H1 (cell line): ENCODE measurements at regions not wholly inside any gene's neighbourhood (a gene's known extent, or its start where the extent isn't known, plus 50 kb on each side); places are given as distances from the start of the nearest gene placed in this dataset.

Experiments used
- CTCF ChIA-PET: fragments of 300-600 bp; sonication (Branson Sonifier 250); formaldehyde crosslinking; loops from one replicate; lab custom pipeline; 2021; ENCODE audit not compliant: partially characterized antibody; lab: Charles Lee
- POLR2A ChIA-PET: fragments of 300-600 bp; sonication (Branson Sonifier 250); formaldehyde crosslinking; loops from one replicate; lab custom pipeline; 2021; ENCODE audit warnings: inconsistent platforms; ENCODE audit not compliant: partially characterized antibody; lab: Charles Lee
- DNase-seq, 2 experiments: peaks; one replicate each; pipeline versions ENCODE4 v3.0.0 to v3.0.0-alpha.2; 2010 to 2022; ENCODE audit warnings: low spot score in 2 of 2, low read depth in 1 of 2, mixed read lengths in 1 of 2
- FAIRE-seq: peaks from 2 replicates; lab custom pipeline; 2011; peaks lifted over from hg19 to GRCh38; lab: Jason Lieb, UNC
- H2AFZ ChIP-seq: 2 replicates; pipeline ENCODE4 v1.8.1; 2012; ENCODE audit warnings: low read length, inconsistent platforms
- H2AK5ac ChIP-seq: 2 replicates; pipeline ENCODE4 v1.6.1; 2013; ENCODE audit warnings: low read depth, low read length
- H2BK120ac ChIP-seq: replicated peaks from 2 replicates; pipeline ENCODE3; 2013; ENCODE audit warnings: low read depth, low read length, inconsistent platforms
- H2BK12ac ChIP-seq: 2 replicates; pipeline ENCODE4 v1.6.1; 2013; ENCODE audit warnings: low read depth, low read length
- H2BK15ac ChIP-seq: 2 replicates; pipeline ENCODE4 v1.6.1; 2013; ENCODE audit warnings: low read length
- H2BK20ac ChIP-seq: 2 replicates; pipeline ENCODE4 v1.6.1; 2013; ENCODE audit warnings: low read length
- H2BK5ac ChIP-seq: 2 replicates; pipeline ENCODE4 v1.6.1; 2013; ENCODE audit warnings: low read depth, low read length
- H3K14ac ChIP-seq: 2 replicates; pipeline ENCODE4 v1.6.1; 2013; ENCODE audit warnings: inconsistent platforms; ENCODE audit not compliant: insufficient read length
- H3K18ac ChIP-seq: 2 replicates; pipeline ENCODE4 v1.6.1; 2013; ENCODE audit warnings: low read length; ENCODE audit errors: extremely low read depth
- H3K23ac ChIP-seq: 2 replicates; pipeline ENCODE4 v1.6.1; 2013; ENCODE audit warnings: inconsistent platforms; ENCODE audit not compliant: insufficient read length
- H3K23me2 ChIP-seq: 2 replicates; pipeline ENCODE4 v1.6.1; 2013; ENCODE audit warnings: low read depth, low read length
- H3K27ac ChIP-seq: 2 replicates; pipeline ENCODE4 v1.6.1; 2011; ENCODE audit warnings: low read depth, low read length, inconsistent platforms
- H3K27me3 ChIP-seq, 4 experiments: replicated peaks in 1 of 4; 1 replicate in 1 of 4; 2 replicates in 3 of 4; pipeline versions ENCODE4 v1.6.1 to v1.8.1; 2011 to 2013; ENCODE audit warnings: low read length in 3 of 4, mild to moderate bottlenecking in 3 of 4, inconsistent platforms in 2 of 4, mixed read lengths in 2 of 4, moderate library complexity in 1 of 4; ENCODE audit not compliant: control insufficient read depth in 3 of 4, insufficient read depth in 3 of 4; ENCODE audit errors: extremely low read depth in 1 of 4
- H3K36me3 ChIP-seq, 4 experiments: 2 replicates each; pipeline versions ENCODE4 v1.6.1 to v1.8.1; 2011 to 2013; ENCODE audit warnings: mild to moderate bottlenecking in 4 of 4, low read length in 3 of 4, moderate library complexity in 2 of 4, control low read depth in 1 of 4, inconsistent platforms in 1 of 4; ENCODE audit not compliant: insufficient read depth in 4 of 4, control insufficient read depth in 2 of 4
- H3K4ac ChIP-seq: replicated peaks from 2 replicates; pipeline ENCODE3; 2013; ENCODE audit warnings: low read length, low read depth, mixed read lengths, inconsistent platforms; ENCODE audit not compliant: insufficient read length
- H3K4me1 ChIP-seq, 4 experiments: replicated peaks in 1 of 4; 1 replicate in 1 of 4; 2 replicates in 3 of 4; pipeline versions ENCODE4 v1.6.1 to v1.8.1; 2011 to 2013; ENCODE audit warnings: low read length in 3 of 4, inconsistent platforms in 2 of 4, mixed read lengths in 1 of 4; ENCODE audit not compliant: insufficient read depth in 4 of 4, control insufficient read depth in 3 of 4
- H3K4me2 ChIP-seq, 2 experiments: 2 replicates each; pipeline versions ENCODE4 v1.6.1 to v1.8.1; 2011 to 2013; ENCODE audit warnings: low read depth in 2 of 2, low read length in 2 of 2, control low read depth in 1 of 2, inconsistent platforms in 1 of 2, mild to moderate bottlenecking in 1 of 2; ENCODE audit not compliant: insufficient read depth in 1 of 2
- H3K4me3 ChIP-seq, 4 experiments: fragments of 200-600, 300-600 bp in 1 of 4; sonication (generic), shearing (Covaris generic), sonication (Bioruptor Twin) in 1 of 4; 2 replicates each; pipeline versions ENCODE4 v1.5.1 to v1.8.1; 2011 to 2016; ENCODE audit warnings: low read length in 4 of 4, low read depth in 3 of 4, control low read depth in 2 of 4, inconsistent platforms in 2 of 4, mild to moderate bottlenecking in 2 of 4, mixed read lengths in 1 of 4, moderate library complexity in 1 of 4; ENCODE audit not compliant: insufficient read depth in 2 of 4; ENCODE audit errors: extremely low read depth in 1 of 4
- H3K56ac ChIP-seq: replicated peaks from 2 replicates; pipeline ENCODE3; 2013; ENCODE audit warnings: low read depth, mild to moderate bottlenecking, mixed read lengths, low read length, inconsistent platforms; ENCODE audit not compliant: insufficient read length
- H3K79me1 ChIP-seq: 2 replicates; pipeline ENCODE4 v1.6.1; 2013; ENCODE audit warnings: low read depth, low read length, control low read depth
- H3K79me2 ChIP-seq, 2 experiments: 2 replicates each; pipeline versions ENCODE4 v1.6.1 to v1.8.1; 2012 to 2013; ENCODE audit warnings: low read length in 2 of 2, mild to moderate bottlenecking in 2 of 2, inconsistent platforms in 1 of 2; ENCODE audit not compliant: insufficient read depth in 2 of 2, control insufficient read depth in 1 of 2
- H3K9ac ChIP-seq, 4 experiments: replicated peaks in 1 of 4; 1 replicate in 1 of 4; 2 replicates in 3 of 4; pipeline versions ENCODE4 v1.6.1 to v1.8.1; 2011 to 2013; ENCODE audit warnings: low read depth in 3 of 4, low read length in 3 of 4, control low read depth in 2 of 4, mild to moderate bottlenecking in 2 of 4, moderate library complexity in 2 of 4, inconsistent platforms in 1 of 4; ENCODE audit errors: extremely low read depth in 1 of 4
- H3K9me3 ChIP-seq, 2 experiments: 2 replicates each; pipeline versions ENCODE4 v1.6.1 to v1.8.1; 2012 to 2013; ENCODE audit warnings: mild to moderate bottlenecking in 2 of 2, moderate library complexity in 2 of 2, control low read depth in 1 of 2, inconsistent platforms in 1 of 2, low read depth in 1 of 2, low read length in 1 of 2, mixed read lengths in 1 of 2; ENCODE audit not compliant: insufficient read depth in 2 of 2
- H4K20me1 ChIP-seq, 2 experiments: replicated peaks in 1 of 2; 2 replicates each; pipeline versions ENCODE3 to v1.8.1; 2011 to 2013; ENCODE audit warnings: inconsistent platforms in 2 of 2, low read length in 2 of 2, mild to moderate bottlenecking in 1 of 2; ENCODE audit not compliant: insufficient read depth in 2 of 2, control insufficient read depth in 1 of 2
- H4K5ac ChIP-seq: 2 replicates; pipeline ENCODE4 v1.6.1; 2013; ENCODE audit warnings: low read length, low read depth, mixed read lengths, inconsistent platforms; ENCODE audit not compliant: insufficient read length
- H4K8ac ChIP-seq: 2 replicates; pipeline ENCODE4 v1.8.0; 2013; ENCODE audit warnings: mild to moderate bottlenecking, moderate library complexity, low read length, inconsistent platforms; ENCODE audit not compliant: insufficient read depth; ENCODE audit errors: extremely low read depth
- H4K91ac ChIP-seq: replicated peaks from 2 replicates; pipeline ENCODE3; 2013; ENCODE audit warnings: low read length, mixed read lengths, inconsistent platforms; ENCODE audit not compliant: insufficient read length
- ATF3 ChIP-seq: IDR thresholded peaks from 2 replicates; pipeline ENCODE4 v1.6.1; 2011; ENCODE audit warnings: low read depth, mild to moderate bottlenecking, low read length; ENCODE audit not compliant: insufficient read depth
- BCL11A ChIP-seq, 2 experiments: IDR thresholded peaks; one replicate each; pipeline ENCODE4 v1.6.1; 2011; ENCODE audit warnings: low read depth in 2 of 2, low read length in 2 of 2, mild to moderate bottlenecking in 2 of 2
- CHD2 ChIP-seq: IDR thresholded peaks from 2 replicates; pipeline ENCODE4 v1.6.1; 2012; ENCODE audit warnings: low read length, improper control_type of control experiment
- HDAC2 ChIP-seq, 2 experiments: fragments of 300-600 bp in 1 of 2; sonication (generic) in 1 of 2; IDR thresholded peaks; 2 replicates each; pipeline ENCODE4 v1.6.1; 2011 to 2012; ENCODE audit warnings: low read depth in 2 of 2, low read length in 2 of 2, mild to moderate bottlenecking in 2 of 2, moderate library complexity in 2 of 2, borderline replicate concordance in 1 of 2, inconsistent platforms in 1 of 2
- JUN ChIP-seq: IDR thresholded peaks from 2 replicates; pipeline ENCODE4 v1.6.1; 2011; ENCODE audit warnings: low read depth, mild to moderate bottlenecking, improper control_type of control experiment, low read length
- PHF8 ChIP-seq: fragments of 200-600 bp; sonication (generic); conservative IDR thresholded peaks from 2 replicates; pipeline ENCODE4 v1.7.1; 2012; ENCODE audit warnings: low read depth, mild to moderate bottlenecking, inconsistent platforms, low read length, moderate library complexity
- POLR2A ChIP-seq, 2 experiments: IDR thresholded peaks; 1 replicate in 1 of 2; 2 replicates in 1 of 2; pipeline ENCODE4 v1.6.1; 2011; ENCODE audit warnings: low read depth in 2 of 2, low read length in 2 of 2, mild to moderate bottlenecking in 2 of 2; ENCODE audit errors: control extremely low read depth in 1 of 2
- POLR2AphosphoS5 ChIP-seq: IDR thresholded peaks from 2 replicates; pipeline ENCODE4 v1.6.1; 2011; ENCODE audit warnings: low read depth, low read length
- SAP30 ChIP-seq: fragments of 300-600 bp; sonication (generic); IDR thresholded peaks from 2 replicates; pipeline ENCODE4 v1.7.1; 2012; ENCODE audit warnings: low read length, moderate library complexity, mild to moderate bottlenecking, inconsistent platforms; ENCODE audit not compliant: insufficient read depth, insufficient replicate concordance
- SP4 ChIP-seq: IDR thresholded peaks from 2 replicates; pipeline ENCODE4 v1.6.1; 2012; ENCODE audit warnings: low read length, inconsistent platforms
- TCF12 ChIP-seq: IDR thresholded peaks from 2 replicates; pipeline ENCODE4 v1.6.1; 2011; ENCODE audit warnings: low read depth, mild to moderate bottlenecking, low read length
- USF2 ChIP-seq: IDR thresholded peaks from 2 replicates; pipeline ENCODE4 v1.6.1; 2011; ENCODE audit warnings: low read length, improper control_type of control experiment
- YY1 ChIP-seq: IDR thresholded peaks from 2 replicates; pipeline ENCODE4 v1.6.1; 2011; ENCODE audit warnings: low read depth, mild to moderate bottlenecking, low read length
- WGBS, 2 experiments: shearing (Covaris generic) in 1 of 2; methylation state at CpG; one replicate each; pipeline versions ENCODE4 v1.1.6 to v1.1.7; 2013 to 2015; ENCODE audit warnings: low lambda C conversion rate in 2 of 2, mixed read lengths in 2 of 2, inconsistent platforms in 1 of 2, low coverage in 1 of 2, missing lambda C conversion rate in 1 of 2; ENCODE audit not compliant: insufficient replicate concordance in 2 of 2, insufficient coverage in 1 of 2, insufficient read length in 1 of 2; ENCODE audit errors: extremely low coverage in 1 of 2, missing lambda C conversion rate in 1 of 2; 5-methylcytosine and 5-hydroxymethylcytosine counted together

GRCh38 chr21:19792004-19792403 lies 1206.2 kb upstream of the NCAM2 start:
- 93% methylated on average over 4 of the region's 4 CpGs; no CpG with 5 or more reads in 1 of the 2 experiments for WGBS, 2 experiments
- Histone ChIP-seq H2BK20ac (no peak overlapping the region), H4K8ac (no peak overlapping the region), H2AK5ac (no peak overlapping the region), H2AFZ (no peak overlapping the region), H3K4me1 (no peaks in the 10 kb centered on the region), H3K4me2 (no peak overlapping the region), H3K23ac (no peak overlapping the region), H4K5ac (no peak overlapping the region), H3K36me3 (no peaks in the 10 kb centered on the region), H3K79me2 (no peaks in the 10 kb centered on the region), H2BK5ac (no peak overlapping the region), H2BK12ac (no peak overlapping the region), H3K9ac (no peak overlapping the region), H2BK120ac (no peak overlapping the region), H3K4me3 (no peak overlapping the region), H3K56ac (no peak overlapping the region), H3K27ac (no peak overlapping the region), H2BK15ac (no peak overlapping the region), H3K18ac (no peak overlapping the region), H3K23me2 (no peaks in the 10 kb centered on the region), H4K91ac (no peak overlapping the region), H4K20me1 (no peaks in the 10 kb centered on the region), H3K79me1 (no peaks in the 10 kb centered on the region), H3K4ac (no peak overlapping the region), H3K27me3 (no peaks in the 10 kb centered on the region), H3K9me3 (no peaks in the 10 kb centered on the region), H3K14ac (no peak overlapping the region)
- no peak for DNase-seq
- POLR2A ChIA-PET = no interaction called here
- CTCF ChIA-PET = no interaction called here
- no peak for FAIRE-seq
- TF ChIP-seq HDAC2 (IDR thresholded peaks at IDR 0.05; ENCODE audit: borderline replicate concordance in 1 of 2, low read depth in 2 of 2, low read length in 2 of 2) = no peak
- no peak for TF ChIP-seq YY1
- no peak for TF ChIP-seq SAP30
- TF ChIP-seq SP4 = no peak
- no peak for TF ChIP-seq TCF12
- TF ChIP-seq POLR2A (IDR thresholded peaks at IDR 0.05; ENCODE audit: control extremely low read depth in 1 of 2, low read depth in 2 of 2, low read length in 2 of 2) = no peak
- no peak for TF ChIP-seq ATF3
- TF ChIP-seq POLR2AphosphoS5 = no peak
- no peak for TF ChIP-seq BCL11A (IDR thresholded peaks at IDR 0.05; ENCODE audit: low read depth in 2 of 2, low read length in 2 of 2)
- TF ChIP-seq PHF8 = no peak
- no peak for TF ChIP-seq USF2
- TF ChIP-seq JUN = no peak
- no peak for TF ChIP-seq CHD2
